ENCODE measurements at regions not wholly inside any gene's neighbourhood (a gene's known extent, or its start where the extent isn't known, plus 50 kb on each side); places are given as distances from the start of the nearest gene placed in this dataset.

GRCh38 chr16:86403541-86404163, 106.7 kb upstream of the FOXF1 start:
- no peaks in the 10 kb centered on the region for H3K36me3 Mint-ChIP-seq (ENCODE audit: low read depth)
- H3K4me3 Mint-ChIP-seq, result no peak overlapping the region
- no peak for DNase-seq

GRCh38 chr16:86404678-86405077, 105.6 kb upstream of the FOXF1 start:
- no peaks in the 10 kb centered on the region for H3K36me3 Mint-ChIP-seq (ENCODE audit: low read depth)
- H3K4me1 Mint-ChIP-seq (ENCODE audit: low read depth), result no peaks in the 10 kb centered on the region
- DNase-seq, result no peak
- H3K27me3 Mint-ChIP-seq, result peaks cover 11% of the 10 kb centered on the region
- H3K9me3 Mint-ChIP-seq, result no peaks in the 10 kb centered on the region
- H3K27ac Mint-ChIP-seq, result no peak overlapping the region
- H3K4me3 Mint-ChIP-seq, result no peak overlapping the region

More at GRCh38 chr16:86403541-86404163, 106.7 kb upstream of the FOXF1 start:
- H3K27me3 Mint-ChIP-seq, result peaks cover 7% of the 10 kb centered on the region
- H3K4me1 Mint-ChIP-seq (ENCODE audit: low read depth), result no peaks in the 10 kb centered on the region
- no peak overlapping the region for H3K27ac Mint-ChIP-seq
- H3K9me3 Mint-ChIP-seq, result no peaks in the 10 kb centered on the region

GRCh38 chr16:86405319-86405718, 105.0 kb upstream of the FOXF1 start:
- no peaks in the 10 kb centered on the region for H3K9me3 Mint-ChIP-seq
- H3K4me3 Mint-ChIP-seq, result no peak overlapping the region
- H3K27ac Mint-ChIP-seq, result no peak overlapping the region
- H3K4me1 Mint-ChIP-seq (ENCODE audit: low read depth), result no peaks in the 10 kb centered on the region
- H3K27me3 Mint-ChIP-seq, result peaks cover 11% of the 10 kb centered on the region
- no peaks in the 10 kb centered on the region for H3K36me3 Mint-ChIP-seq (ENCODE audit: low read depth)
- no peak for DNase-seq

DNA sequence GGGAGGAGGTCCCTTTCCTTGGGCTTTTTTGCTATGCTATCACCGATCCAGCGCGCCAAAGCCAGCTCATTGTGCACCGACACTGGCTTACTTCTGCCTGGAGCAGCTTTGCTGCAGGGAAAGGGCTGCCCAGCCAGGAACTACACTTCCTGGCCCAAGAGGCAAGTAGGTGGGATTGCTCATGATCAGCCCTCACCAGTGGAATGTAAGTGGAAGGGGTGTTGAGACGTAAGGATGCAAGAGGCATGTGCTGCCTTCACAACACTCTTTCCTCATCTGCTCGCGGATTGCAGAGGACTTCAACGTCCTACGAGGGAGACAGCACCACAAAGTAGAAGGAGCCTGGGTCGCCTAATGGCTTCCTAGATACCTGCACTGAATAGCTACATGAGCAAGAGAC, 104.3 kb upstream of the FOXF1 start:
- H3K9me3 Mint-ChIP-seq, result no peaks in the 10 kb centered on the region
- no peak for DNase-seq
- H3K36me3 Mint-ChIP-seq (ENCODE audit: low read depth), result no peaks in the 10 kb centered on the region
- H3K27ac Mint-ChIP-seq, result no peak overlapping the region
- H3K4me1 Mint-ChIP-seq (ENCODE audit: low read depth), result no peaks in the 10 kb centered on the region
- H3K27me3 Mint-ChIP-seq, result peaks cover 11% of the 10 kb centered on the region
- no peak overlapping the region for H3K4me3 Mint-ChIP-seq

DNA sequence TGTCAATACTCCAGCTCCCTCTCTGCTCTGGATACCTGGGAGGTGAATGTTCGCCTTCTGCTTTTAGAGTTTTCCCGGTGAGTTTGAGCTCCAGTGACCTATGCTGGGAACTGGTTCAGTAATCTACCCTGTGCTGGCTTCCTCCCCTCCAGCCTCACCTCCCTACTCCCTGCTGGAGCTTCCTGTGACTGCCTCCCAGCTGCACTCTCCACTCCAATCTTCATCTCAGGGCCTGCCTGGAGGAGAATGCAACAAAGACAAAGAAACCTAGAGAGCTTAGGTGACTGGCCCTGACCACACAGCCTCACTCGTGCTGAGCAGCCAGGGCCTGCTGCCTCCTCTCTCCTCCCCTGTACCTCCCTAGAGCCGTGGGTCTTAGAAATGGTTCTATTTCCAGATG, 101.6 kb upstream of the FOXF1 start:
- no peak overlapping the region for H3K4me3 Mint-ChIP-seq
- peaks cover 18% of the 10 kb centered on the region for H3K27me3 Mint-ChIP-seq
- H3K36me3 Mint-ChIP-seq (ENCODE audit: low read depth), result no peaks in the 10 kb centered on the region
- DNase-seq, result no peak
- H3K4me1 Mint-ChIP-seq (ENCODE audit: low read depth), result no peaks in the 10 kb centered on the region
- H3K9me3 Mint-ChIP-seq, result no peaks in the 10 kb centered on the region
- no peak overlapping the region for H3K27ac Mint-ChIP-seq

DNA sequence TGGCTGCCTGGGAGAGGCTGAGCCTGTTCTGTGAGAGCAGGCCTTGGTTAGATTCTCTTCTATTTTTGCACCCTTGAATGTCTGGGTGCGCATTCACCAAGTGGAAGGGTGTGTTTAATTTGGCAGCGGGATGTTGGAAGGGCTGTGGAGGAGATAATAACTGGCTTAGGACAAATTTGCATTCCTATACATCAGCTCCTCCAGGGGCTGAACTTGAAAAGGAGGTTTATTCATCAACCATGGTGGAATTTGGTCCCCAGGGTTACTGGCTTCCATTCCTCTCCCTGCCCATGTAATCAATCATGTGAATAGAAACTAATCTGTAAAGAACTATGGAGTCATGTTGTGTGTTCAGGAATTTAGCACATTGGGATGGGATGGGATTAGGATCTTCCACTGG, 100.2 kb upstream of the FOXF1 start:
- Mint-ChIP-seq H3K36me3 (ENCODE audit: low read depth) (no peaks in the 10 kb centered on the region), H3K27ac (no peak overlapping the region), H3K9me3 (no peaks in the 10 kb centered on the region), H3K4me1 (ENCODE audit: low read depth) (no peaks in the 10 kb centered on the region), H3K4me3 (no peak overlapping the region), H3K27me3 (peaks cover 21% of the 10 kb centered on the region)
- no peak for DNase-seq

DNA sequence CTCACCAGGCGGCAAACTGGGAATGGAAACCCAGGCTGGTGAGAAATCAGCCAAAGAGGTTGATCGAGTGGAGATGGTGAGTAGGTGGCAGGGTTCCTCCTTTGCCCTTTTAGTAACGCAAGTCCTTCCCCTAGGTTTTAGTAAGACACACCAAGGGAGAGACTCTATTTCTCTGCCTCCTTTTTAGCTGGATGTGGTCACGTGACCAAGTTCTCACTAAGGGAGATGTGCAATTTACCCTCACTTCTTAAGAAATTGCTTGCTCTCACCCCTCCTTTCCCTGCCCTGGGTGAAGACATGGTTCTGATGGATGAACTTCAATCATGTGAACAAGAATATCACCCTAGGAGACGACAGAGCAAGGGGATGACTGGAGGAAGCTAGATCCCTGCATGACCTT, 99.8 kb upstream of the FOXF1 start:
- H3K4me3 Mint-ChIP-seq, result no peak overlapping the region
- no peak for DNase-seq
- no peaks in the 10 kb centered on the region for H3K4me1 Mint-ChIP-seq (ENCODE audit: low read depth)
- no peak overlapping the region for H3K27ac Mint-ChIP-seq
- H3K27me3 Mint-ChIP-seq, result peaks cover 18% of the 10 kb centered on the region
- H3K9me3 Mint-ChIP-seq, result no peaks in the 10 kb centered on the region
- H3K36me3 Mint-ChIP-seq (ENCODE audit: low read depth), result no peaks in the 10 kb centered on the region

DNA sequence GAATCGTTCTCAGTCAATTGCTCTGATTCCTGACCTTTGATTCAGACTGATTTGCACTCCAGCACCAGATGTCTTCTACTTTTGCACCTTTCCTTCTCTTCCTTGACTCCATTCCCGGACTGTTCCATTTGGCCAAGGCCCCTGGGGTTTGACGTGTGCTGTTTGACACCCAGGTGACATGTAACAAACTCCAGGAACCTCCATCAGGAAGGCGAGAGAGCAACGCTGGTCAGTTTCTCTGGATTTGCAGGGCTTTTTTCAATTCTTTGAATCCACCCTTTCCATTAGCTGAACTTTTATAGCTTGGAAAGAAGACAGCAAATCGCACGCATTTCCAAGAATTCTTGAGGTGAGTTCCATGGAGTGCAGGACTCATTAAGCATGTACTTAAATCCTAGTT, 98.4 kb upstream of the FOXF1 start:
- Mint-ChIP-seq H3K4me3 (no peak overlapping the region), H3K27me3 (peaks cover 21% of the 10 kb centered on the region), H3K9me3 (no peaks in the 10 kb centered on the region), H3K27ac (no peak overlapping the region), H3K4me1 (ENCODE audit: low read depth) (no peaks in the 10 kb centered on the region), H3K36me3 (ENCODE audit: low read depth) (no peaks in the 10 kb centered on the region)
- DNase-seq, result no peak

DNA sequence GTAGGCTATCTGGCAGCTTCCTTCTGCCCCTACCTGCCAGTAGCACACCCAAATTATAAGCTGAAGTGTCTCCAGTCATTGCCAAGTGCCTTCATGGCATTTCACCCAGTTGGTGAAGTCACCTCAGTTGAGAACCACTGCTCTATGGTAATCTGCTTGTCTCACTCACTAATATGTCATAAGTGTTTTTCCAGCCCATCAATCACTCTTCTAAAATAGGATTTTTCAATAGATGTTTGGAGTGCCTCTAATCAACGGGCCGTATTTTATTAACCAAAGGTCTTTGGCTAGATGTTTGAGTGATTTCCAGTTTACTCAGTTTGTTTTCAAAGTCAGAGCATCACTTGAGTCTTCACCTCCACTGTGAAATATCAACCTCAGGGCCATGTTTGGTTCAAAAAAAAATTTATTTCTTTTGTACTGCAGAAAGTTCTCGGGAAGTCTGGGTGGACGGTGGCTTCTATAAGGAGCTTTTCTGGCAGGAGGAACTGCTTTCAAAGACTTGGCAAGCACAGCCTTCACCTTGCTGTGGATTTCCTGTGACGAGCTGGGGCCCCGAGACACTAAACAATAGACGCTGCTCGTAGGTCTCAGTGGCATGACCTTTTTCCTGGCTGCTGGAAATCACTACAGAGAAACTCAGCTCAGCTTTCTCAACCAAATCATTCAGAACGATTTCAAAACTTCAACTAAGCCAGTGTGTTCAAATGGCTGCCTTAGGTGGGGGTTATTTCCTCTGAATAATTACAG, 95.2 kb upstream of the FOXF1 start:
- no peak for DNase-seq
- Mint-ChIP-seq H3K4me1 (ENCODE audit: low read depth) (no peaks in the 10 kb centered on the region), H3K27ac (no peak overlapping the region), H3K36me3 (ENCODE audit: low read depth) (no peaks in the 10 kb centered on the region), H3K27me3 (peaks cover 16% of the 10 kb centered on the region), H3K4me3 (no peak overlapping the region), H3K9me3 (peaks cover under 1% of the 10 kb centered on the region)

- Mint-ChIP-seq H3K9me3 (peaks cover 11% of the 10 kb centered on the region), H3K27me3 (peaks cover 9% of the 10 kb centered on the region), H3K4me3 (no peak overlapping the region), H3K36me3 (ENCODE audit: low read depth) (no peaks in the 10 kb centered on the region), H3K4me1 (ENCODE audit: low read depth) (no peaks in the 10 kb centered on the region), H3K27ac (no peak overlapping the region)
- no peak for DNase-seq
Measured at GRCh38 chr16:86418981-86419380, 91.3 kb upstream of the FOXF1 start.

DNA sequence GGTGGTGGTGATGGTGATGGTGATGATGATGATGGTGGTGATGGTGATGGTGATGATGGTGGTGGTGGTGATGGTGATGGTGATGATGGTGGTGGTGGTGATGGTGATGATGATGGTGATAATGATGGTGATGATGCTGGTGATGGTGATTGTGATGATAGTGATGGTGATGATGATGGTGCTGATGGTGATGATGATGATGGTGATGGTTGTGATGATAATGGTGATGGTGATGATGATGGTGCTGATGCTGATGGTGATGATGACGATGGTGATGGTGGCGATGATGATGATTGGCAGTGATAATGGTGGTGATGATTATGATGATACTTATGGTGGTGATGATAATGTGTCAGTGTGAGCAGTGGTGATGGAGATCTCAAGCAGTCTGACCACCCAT, 90.8 kb upstream of the FOXF1 start:
- DNase-seq, result no peak
- H3K9me3 Mint-ChIP-seq, result peaks cover 11% of the 10 kb centered on the region
- no peaks in the 10 kb centered on the region for H3K4me1 Mint-ChIP-seq (ENCODE audit: low read depth)
- peaks cover 8% of the 10 kb centered on the region for H3K27me3 Mint-ChIP-seq
- no peak overlapping the region for H3K27ac Mint-ChIP-seq
- no peak overlapping the region for H3K4me3 Mint-ChIP-seq
- no peaks in the 10 kb centered on the region for H3K36me3 Mint-ChIP-seq (ENCODE audit: low read depth)

DNA sequence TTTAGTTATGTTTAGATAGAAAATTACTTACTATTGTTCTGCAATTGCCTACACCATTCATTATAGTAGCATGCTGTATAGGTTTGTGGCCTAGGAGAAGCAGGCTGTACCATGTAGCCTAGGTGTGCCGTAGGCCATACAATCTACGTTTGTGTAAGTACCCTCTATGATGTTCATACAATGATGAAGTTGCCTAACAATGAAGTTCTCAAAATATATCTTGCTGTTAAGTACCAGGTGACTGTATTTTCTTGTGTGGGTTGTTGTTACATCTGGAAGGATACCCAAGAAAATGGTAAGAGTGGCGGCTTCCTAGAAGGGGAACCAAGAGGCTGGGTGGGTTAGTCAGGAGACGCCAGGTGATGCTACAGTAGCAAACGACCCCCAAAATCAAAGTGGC, 88.3 kb upstream of the FOXF1 start:
- Mint-ChIP-seq H3K4me1 (ENCODE audit: low read depth) (no peaks in the 10 kb centered on the region), H3K27ac (no peak overlapping the region), H3K4me3 (no peak overlapping the region), H3K27me3 (peaks cover 3% of the 10 kb centered on the region), H3K9me3 (peaks cover 11% of the 10 kb centered on the region), H3K36me3 (ENCODE audit: low read depth) (no peaks in the 10 kb centered on the region)
- no peak for DNase-seq

DNA sequence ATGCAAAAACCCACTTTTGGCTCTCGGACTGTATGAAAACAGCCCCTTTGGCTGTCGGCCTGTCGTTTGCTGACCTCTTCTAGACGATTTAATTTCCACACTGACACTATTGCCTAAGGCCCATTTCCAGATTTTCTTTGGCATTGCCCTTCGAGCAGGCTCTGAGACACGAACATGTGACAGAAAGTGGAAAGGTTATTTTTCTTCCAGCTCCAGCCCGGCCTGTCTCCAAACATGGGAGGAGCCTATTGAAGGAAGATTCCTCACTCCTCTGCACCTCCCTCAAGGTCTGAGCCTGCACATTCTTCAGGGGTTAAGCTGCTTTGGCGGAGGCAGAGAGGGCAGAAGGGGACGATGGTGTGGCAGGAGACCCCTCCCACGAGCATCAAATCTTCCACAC, 85.9 kb upstream of the FOXF1 start:
- no peaks in the 10 kb centered on the region for H3K36me3 Mint-ChIP-seq (ENCODE audit: low read depth)
- peaks cover 6% of the 10 kb centered on the region for H3K27me3 Mint-ChIP-seq
- H3K9me3 Mint-ChIP-seq, result peaks cover 11% of the 10 kb centered on the region
- H3K27ac Mint-ChIP-seq, result no peak overlapping the region
- H3K4me1 Mint-ChIP-seq (ENCODE audit: low read depth), result no peaks in the 10 kb centered on the region
- no peak for DNase-seq
- H3K4me3 Mint-ChIP-seq, result no peak overlapping the region

GRCh38 chr16:86424985-86425384, 85.3 kb upstream of the FOXF1 start:
- H3K27me3 Mint-ChIP-seq, result peaks cover 6% of the 10 kb centered on the region
- H3K4me3 Mint-ChIP-seq, result no peak overlapping the region
- peaks cover 11% of the 10 kb centered on the region for H3K9me3 Mint-ChIP-seq
- H3K36me3 Mint-ChIP-seq (ENCODE audit: low read depth), result no peaks in the 10 kb centered on the region
- H3K4me1 Mint-ChIP-seq (ENCODE audit: low read depth), result no peaks in the 10 kb centered on the region
- DNase-seq, result no peak
- H3K27ac Mint-ChIP-seq, result no peak overlapping the region

- no peaks in the 10 kb centered on the region for H3K4me1 Mint-ChIP-seq (ENCODE audit: low read depth)
- H3K4me3 Mint-ChIP-seq, result no peak overlapping the region
- peaks cover 6% of the 10 kb centered on the region for H3K27me3 Mint-ChIP-seq
- no peak overlapping the region for H3K27ac Mint-ChIP-seq
- no peaks in the 10 kb centered on the region for H3K36me3 Mint-ChIP-seq (ENCODE audit: low read depth)
- H3K9me3 Mint-ChIP-seq, result peaks cover 4% of the 10 kb centered on the region
- DNase-seq, result no peak
Measured at GRCh38 chr16:86426063-86426642, 84.2 kb upstream of the FOXF1 start.

All from activated T-cell treated with anti-CD3 and anti-CD28 coated beads, Interleukin-2, amount 50 U/mL, for 24 hours (primary cell).